WTC11 (cell line): ENCODE measurements at regions not wholly inside any gene's neighbourhood (a gene's known extent, or its start where the extent isn't known, plus 50 kb on each side); places are given as distances from the start of the nearest gene placed in this dataset.

Experiments used
- CTCF ChIP-seq: fragments of 200-600 bp; IDR thresholded peaks from 2 replicates; pipeline ENCODE4 v1.8.0; 2022; ENCODE audit warnings: antibody characterized with exemption
- FOXK1 ChIP-seq: sonication (generic); formaldehyde crosslinking; IDR thresholded peaks from 2 replicates; pipeline ENCODE4 v1.8.0; 2022; ENCODE audit warnings: mild to moderate bottlenecking, moderate library complexity, missing genetic modification reagents
- FOXP4 ChIP-seq: sonication (generic); formaldehyde crosslinking; IDR thresholded peaks from 2 replicates; pipeline ENCODE4 v1.8.0; 2022; ENCODE audit warnings: mild to moderate bottlenecking, missing genetic modification reagents
- NR2C2 ChIP-seq: sonication (generic); formaldehyde crosslinking; IDR thresholded peaks from 2 replicates; pipeline ENCODE4 v1.8.0; 2022; ENCODE audit warnings: mild to moderate bottlenecking, missing genetic modification reagents
- ZNF121 ChIP-seq: sonication (generic); formaldehyde crosslinking; IDR thresholded peaks from 2 replicates; pipeline ENCODE4 v1.8.0; 2023; ENCODE audit warnings: missing genetic modification reagents

- TF ChIP-seq ZNF121 (CRISPR knock-in tag) (no peak), CTCF (no peak), FOXP4 (CRISPR knock-in tag) (no peak), NR2C2 (CRISPR knock-in tag) (no peak), FOXK1 (no peak)
These were observed 715.1 kb upstream of the ACO1 start for GRCh38 chr9:31669311-31669710.
